ENCODE measurements at regions not wholly inside any gene's neighbourhood (a gene's known extent, or its start where the extent isn't known, plus 50 kb on each side); places are given as distances from the start of the nearest gene placed in this dataset.

DNA sequence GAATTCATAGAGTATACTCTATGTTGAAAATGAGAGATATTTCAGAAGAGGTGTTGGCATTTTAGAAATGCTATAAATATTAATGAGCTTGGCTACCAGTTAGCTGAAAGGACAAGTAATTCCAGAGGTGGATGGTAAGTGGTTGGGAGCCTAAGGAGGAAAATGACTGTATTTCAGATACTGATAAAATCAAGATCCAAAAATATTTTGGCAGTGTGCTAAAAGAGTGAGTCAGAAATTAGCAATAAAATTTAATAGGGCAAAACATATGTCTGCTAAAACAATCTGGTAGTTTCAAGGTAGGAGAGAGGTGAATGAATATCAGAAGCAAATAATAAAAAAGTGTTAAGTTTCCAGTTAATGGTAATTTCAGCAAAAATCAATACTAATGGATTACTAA is 1287.9 kb downstream of the CDH8 start:
- Histone ChIP-seq H3K27me3 (no peaks in the 10 kb centered on the region), H3K36me3 (no peaks in the 10 kb centered on the region), H3K4me1 (no peaks in the 10 kb centered on the region), H3K9me3 (no peaks in the 10 kb centered on the region), H3K27ac (no peak overlapping the region), H3K4me3 (no peak overlapping the region)
- TF ChIP-seq POLR2AphosphoS5 (IDR thresholded peaks at IDR 0.05) (no peak), EP300 (IDR thresholded peaks at IDR 0.05) (no peak), POLR2A (IDR thresholded peaks at IDR 0.05) (no peak)
- TF ChIP-seq, protein P1, sequence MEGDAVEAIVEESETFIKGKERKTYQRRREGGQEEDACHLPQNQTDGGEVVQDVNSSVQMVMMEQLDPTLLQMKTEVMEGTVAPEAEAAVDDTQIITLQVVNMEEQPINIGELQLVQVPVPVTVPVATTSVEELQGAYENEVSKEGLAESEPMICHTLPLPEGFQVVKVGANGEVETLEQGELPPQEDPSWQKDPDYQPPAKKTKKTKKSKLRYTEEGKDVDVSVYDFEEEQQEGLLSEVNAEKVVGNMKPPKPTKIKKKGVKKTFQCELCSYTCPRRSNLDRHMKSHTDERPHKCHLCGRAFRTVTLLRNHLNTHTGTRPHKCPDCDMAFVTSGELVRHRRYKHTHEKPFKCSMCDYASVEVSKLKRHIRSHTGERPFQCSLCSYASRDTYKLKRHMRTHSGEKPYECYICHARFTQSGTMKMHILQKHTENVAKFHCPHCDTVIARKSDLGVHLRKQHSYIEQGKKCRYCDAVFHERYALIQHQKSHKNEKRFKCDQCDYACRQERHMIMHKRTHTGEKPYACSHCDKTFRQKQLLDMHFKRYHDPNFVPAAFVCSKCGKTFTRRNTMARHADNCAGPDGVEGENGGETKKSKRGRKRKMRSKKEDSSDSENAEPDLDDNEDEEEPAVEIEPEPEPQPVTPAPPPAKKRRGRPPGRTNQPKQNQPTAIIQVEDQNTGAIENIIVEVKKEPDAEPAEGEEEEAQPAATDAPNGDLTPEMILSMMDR (IDR thresholded peaks at IDR 0.05) = no peak
- DNase-seq (ENCODE audit: low spot score in 2 of 2) = no peak

DNA sequence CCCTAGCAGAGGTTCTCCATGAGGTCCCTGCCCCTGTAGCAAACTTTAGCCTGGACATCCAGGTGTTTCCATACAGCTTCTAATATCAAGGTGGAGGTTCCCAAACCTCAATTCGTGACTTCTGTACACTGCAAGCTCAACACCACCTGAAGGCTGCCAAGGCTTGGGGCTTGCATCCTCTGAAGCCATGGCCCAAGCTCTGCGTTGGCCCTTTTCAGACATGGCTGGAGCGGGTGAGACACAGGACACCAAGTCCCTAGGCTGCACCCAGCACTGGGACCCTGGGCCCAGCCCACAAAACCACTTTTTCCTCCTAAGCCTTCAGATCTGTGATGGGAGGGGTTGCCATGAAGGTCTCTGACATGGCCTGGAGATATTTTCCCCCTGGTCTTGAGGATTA is 1292.0 kb downstream of the CDH8 start:
- H3K36me3 ChIP-seq = no peaks in the 10 kb centered on the region

DNA sequence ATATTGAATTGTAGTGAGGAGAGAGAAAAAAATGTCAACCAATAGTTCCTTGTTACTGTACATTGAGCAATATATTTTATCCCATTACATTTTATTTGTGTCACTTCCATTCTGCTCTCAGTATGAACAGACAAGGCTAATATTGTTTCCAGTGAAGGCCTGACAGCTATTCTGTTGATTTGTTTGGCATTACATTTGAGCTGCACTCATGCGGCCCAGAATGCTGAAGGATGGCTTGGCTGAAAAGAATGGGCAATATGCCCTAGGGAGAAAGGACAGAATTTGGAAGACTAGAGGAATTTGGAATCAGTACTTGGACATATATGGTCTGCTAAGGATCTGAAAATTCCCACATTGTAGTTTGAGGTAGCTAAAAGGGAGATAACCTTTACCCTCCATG is 1294.4 kb downstream of the CDH8 start:
- DNase-seq (ENCODE audit: low spot score in 2 of 2) = no peak
- Histone ChIP-seq H3K4me1 (no peaks in the 10 kb centered on the region), H3K27me3 (no peaks in the 10 kb centered on the region), H3K27ac (no peak overlapping the region), H3K9me3 (no peaks in the 10 kb centered on the region), H3K4me3 (no peak overlapping the region), H3K36me3 (no peaks in the 10 kb centered on the region)
- WGBS = 75% methylated on average over 1 of the region's 1 CpG
- TF ChIP-seq EP300 (IDR thresholded peaks at IDR 0.05) (no peak), POLR2A (IDR thresholded peaks at IDR 0.05) (no peak), POLR2AphosphoS5 (IDR thresholded peaks at IDR 0.05) (no peak)
- TF ChIP-seq, protein P1 (IDR thresholded peaks at IDR 0.05) = no peak

More for the DNA sequence above, 1292.0 kb downstream of the CDH8 start:
- Histone ChIP-seq H3K9me3 (no peaks in the 10 kb centered on the region), H3K27ac (no peak overlapping the region), H3K4me3 (no peak overlapping the region), H3K27me3 (no peaks in the 10 kb centered on the region), H3K4me1 (no peaks in the 10 kb centered on the region)
- no peak for DNase-seq (ENCODE audit: low spot score in 2 of 2)
- TF ChIP-seq POLR2AphosphoS5 (IDR thresholded peaks at IDR 0.05) (no peak), EP300 (IDR thresholded peaks at IDR 0.05) (no peak), POLR2A (IDR thresholded peaks at IDR 0.05) (no peak)
- TF ChIP-seq, protein P1 (IDR thresholded peaks at IDR 0.05) = no peak
- WGBS = 93% methylated on average over 3 of the region's 3 CpGs

DNA sequence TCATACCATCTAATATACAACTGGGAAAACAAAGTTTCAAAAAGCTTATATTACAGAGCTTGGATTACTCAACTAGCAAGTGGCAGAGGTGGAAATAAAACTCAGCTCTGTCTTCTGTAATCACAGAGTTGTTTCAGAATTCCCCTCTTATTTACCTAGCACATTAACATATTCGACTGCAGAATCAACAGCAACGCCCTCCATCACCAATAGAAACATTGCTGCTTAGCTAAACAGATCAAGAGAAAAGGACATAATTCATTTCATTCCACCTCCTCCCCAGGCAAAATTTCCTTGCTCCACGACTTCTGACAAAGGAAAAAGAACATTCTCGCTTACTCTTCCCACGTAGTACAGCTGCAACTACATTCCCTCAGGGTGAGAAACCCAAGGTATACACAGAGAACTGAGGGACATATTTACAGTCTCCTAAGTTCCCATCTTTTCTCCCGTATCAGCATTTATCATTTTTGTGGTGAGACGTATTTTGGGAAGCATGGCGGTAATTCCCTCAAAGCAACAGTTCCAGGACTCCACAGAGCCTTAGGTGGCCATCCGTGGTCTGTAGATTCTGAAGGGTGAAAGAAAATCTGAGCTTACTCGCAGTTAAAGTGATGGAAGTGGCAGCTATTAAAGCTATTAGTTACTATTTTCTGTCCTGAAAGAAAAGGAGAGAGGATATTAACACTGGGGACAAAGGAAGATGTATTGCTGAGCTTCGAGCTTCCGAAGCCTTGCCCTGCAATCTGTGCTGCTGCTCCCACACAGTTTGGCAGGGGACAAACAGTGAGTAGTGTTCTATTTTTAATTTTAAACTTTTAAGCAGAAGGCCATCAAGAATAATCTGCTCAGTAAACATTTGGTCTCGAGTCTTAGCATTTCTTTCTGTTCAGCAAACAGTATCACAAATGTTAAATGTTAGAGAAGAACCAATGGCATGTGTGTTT is 1296.2 kb downstream of the CDH8 start:
- no peaks in the 10 kb centered on the region for H3K4me1 ChIP-seq
- no peaks in the 10 kb centered on the region for H3K27me3 ChIP-seq
- H3K4me3 ChIP-seq = no peak overlapping the region
- TF ChIP-seq POLR2A (IDR thresholded peaks at IDR 0.05) (no peak), EP300 (IDR thresholded peaks at IDR 0.05) (no peak)
- no peaks in the 10 kb centered on the region for H3K9me3 ChIP-seq
- DNase-seq (ENCODE audit: low spot score in 2 of 2) = no peak
- 28% methylated on average over 13 of the region's 13 CpGs for WGBS
- no peaks in the 10 kb centered on the region for H3K36me3 ChIP-seq
- no peak overlapping the region for H3K27ac ChIP-seq

DNA sequence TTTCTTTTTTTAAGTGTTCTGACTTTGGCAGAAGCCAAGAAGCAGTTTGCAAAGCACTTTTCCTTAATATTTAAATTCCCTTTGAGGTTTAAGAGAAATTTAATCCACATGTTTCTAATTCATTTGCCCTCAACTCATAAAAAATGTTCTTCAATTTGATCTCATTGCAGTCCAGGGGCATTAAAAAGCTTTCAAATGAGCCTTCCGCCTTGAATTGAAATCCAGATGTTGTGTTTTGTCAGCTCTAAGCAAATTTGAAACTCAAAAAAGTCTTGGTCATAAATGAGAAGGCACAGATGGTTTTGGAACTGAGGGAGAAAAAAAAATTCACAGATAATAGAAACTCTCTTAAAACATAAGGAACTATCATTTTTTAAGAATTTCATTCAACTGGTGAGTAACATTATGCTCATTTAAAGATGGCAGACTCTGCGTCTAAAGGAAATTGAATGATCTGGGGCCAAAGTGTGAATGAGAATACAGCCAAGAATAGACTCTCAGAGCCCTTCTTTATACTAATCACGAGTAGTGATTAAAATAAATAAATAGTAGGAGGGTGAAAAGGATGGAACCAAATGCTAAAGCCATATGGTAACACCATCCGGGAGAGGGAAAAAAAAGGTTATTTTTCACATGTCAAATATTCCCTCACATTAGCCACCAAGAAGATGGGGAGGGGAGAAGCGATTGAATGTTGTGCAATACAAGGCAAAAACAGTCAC is 1304.7 kb downstream of the CDH8 start:
- H3K27me3 ChIP-seq = no peaks in the 10 kb centered on the region
- 54% methylated on average over 5 of the region's 5 CpGs for WGBS
- H3K4me1 ChIP-seq = no peaks in the 10 kb centered on the region
- no peak for DNase-seq (ENCODE audit: low spot score in 2 of 2)
- H3K4me3 ChIP-seq = no peak overlapping the region
- H3K27ac ChIP-seq = no peak overlapping the region
- H3K9me3 ChIP-seq = no peaks in the 10 kb centered on the region
- no peaks in the 10 kb centered on the region for H3K36me3 ChIP-seq
- TF ChIP-seq POLR2AphosphoS5 (IDR thresholded peaks at IDR 0.05) (no peak), EP300 (IDR thresholded peaks at IDR 0.05) (no peak), POLR2A (IDR thresholded peaks at IDR 0.05) (no peak)
- TF ChIP-seq, protein P1 (IDR thresholded peaks at IDR 0.05) = no peak
